ENCODE measurements at regions not wholly inside any gene's neighbourhood (a gene's known extent, or its start where the extent isn't known, plus 50 kb on each side); places are given as distances from the start of the nearest gene placed in this dataset.

GRCh38 chr16:52647588-52647987 lies 100.6 kb upstream of the TOX3 start:
- H3K27me3 ChIP-seq (ENCODE audit: control insufficient read depth, extremely low read depth, insufficient read depth, low read length) = no peaks in the 10 kb centered on the region
- no peaks in the 10 kb centered on the region for H3K4me1 ChIP-seq (ENCODE audit: control insufficient read depth, extremely low read depth, insufficient read depth, low read length)
- no peaks in the 10 kb centered on the region for H4K20me1 ChIP-seq (ENCODE audit: control insufficient read depth, extremely low read depth, insufficient read depth, low read length)
- dilution Hi-C loops (cut with MboI; ENCODE audit: extremely low pct_ligation_motif_present, low sequenced_read_pairs) = no loop called here
- DNase-seq (ENCODE audit: low read depth, low spot score) = no peak
- no peak for FAIRE-seq
- H3K4me3 ChIP-seq (ENCODE audit: control insufficient read depth in 2 of 3, extremely low read depth in 1 of 3, insufficient read depth in 2 of 3, low read depth in 1 of 3, low read length in 3 of 3) = no peak overlapping the region
- no peak for TF ChIP-seq CTCF (optimal IDR thresholded peaks at IDR 0.05 in 1 of 3, IDR thresholded peaks at IDR 0.05 in 1 of 3, conservative IDR thresholded peaks at IDR 0.05 in 1 of 3; ENCODE audit: extremely low read depth in 1 of 3, insufficient read depth in 2 of 3, low read length in 3 of 3)
- TF ChIP-seq EZH2 (IDR thresholded peaks at IDR 0.05; ENCODE audit: low read length) = no peak
- no peak overlapping the region for H2AFZ ChIP-seq (ENCODE audit: control insufficient read depth, low read length)
- no peak overlapping the region for H3K4me2 ChIP-seq (ENCODE audit: control insufficient read depth, extremely low read depth, insufficient read depth, low read depth, low read length)
- H3K36me3 ChIP-seq (ENCODE audit: control insufficient read depth in 2 of 2, extremely low read depth in 1 of 2, insufficient read depth in 2 of 2, low read length in 2 of 2) = no peaks in the 10 kb centered on the region
- H3K9me3 ChIP-seq (ENCODE audit: control insufficient read depth, low read depth, low read length) = no peaks in the 10 kb centered on the region
- no peak overlapping the region for H3K9ac ChIP-seq (ENCODE audit: control insufficient read depth, extremely low read depth, insufficient read depth, low read length)
- H3K9me1 ChIP-seq (ENCODE audit: control insufficient read depth, extremely low read depth, insufficient read depth, low read length) = no peaks in the 10 kb centered on the region
- H3K27ac ChIP-seq (ENCODE audit: control insufficient read depth, insufficient read depth, low read length) = no peak overlapping the region
- no peaks in the 10 kb centered on the region for H3K79me2 ChIP-seq (ENCODE audit: control insufficient read depth, insufficient read depth, low read length)

DNA sequence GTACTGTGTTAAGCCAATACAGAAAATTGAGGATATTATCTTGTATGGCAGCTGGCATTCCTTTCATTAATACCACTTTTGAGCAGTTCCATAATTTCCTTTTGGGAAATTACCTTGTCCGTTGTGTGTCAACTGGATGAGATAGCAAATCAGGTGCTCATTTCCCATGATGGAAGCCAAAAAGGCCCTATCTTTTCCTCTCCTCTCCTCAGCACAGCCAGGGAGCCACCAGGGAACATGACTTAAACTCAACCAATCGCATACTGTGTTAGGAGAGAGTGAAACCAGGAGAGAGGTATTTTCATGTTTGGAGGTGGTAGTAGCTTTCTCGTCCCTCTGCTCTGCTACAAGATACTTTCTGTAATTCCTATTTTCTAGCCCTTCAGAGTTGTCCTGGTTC lies 96.1 kb upstream of the TOX3 start:
- dilution Hi-C loops (cut with MboI; ENCODE audit: extremely low pct_ligation_motif_present, low sequenced_read_pairs) = no loop called here

More for the DNA sequence above, 96.1 kb upstream of the TOX3 start:
- Histone ChIP-seq H3K27me3 (ENCODE audit: control insufficient read depth, extremely low read depth, insufficient read depth, low read length) (no peaks in the 10 kb centered on the region), H3K4me2 (ENCODE audit: control insufficient read depth, extremely low read depth, insufficient read depth, low read depth, low read length) (no peak overlapping the region), H3K4me3 (ENCODE audit: control insufficient read depth in 2 of 3, extremely low read depth in 1 of 3, insufficient read depth in 2 of 3, low read depth in 1 of 3, low read length in 3 of 3) (no peak overlapping the region), H3K9ac (ENCODE audit: control insufficient read depth, extremely low read depth, insufficient read depth, low read length) (no peak overlapping the region), H3K27ac (ENCODE audit: control insufficient read depth, insufficient read depth, low read length) (no peak overlapping the region), H2AFZ (ENCODE audit: control insufficient read depth, low read length) (no peak overlapping the region), H3K4me1 (ENCODE audit: control insufficient read depth, extremely low read depth, insufficient read depth, low read length) (no peaks in the 10 kb centered on the region), H3K79me2 (ENCODE audit: control insufficient read depth, insufficient read depth, low read length) (no peaks in the 10 kb centered on the region), H3K9me1 (ENCODE audit: control insufficient read depth, extremely low read depth, insufficient read depth, low read length) (no peaks in the 10 kb centered on the region), H4K20me1 (ENCODE audit: control insufficient read depth, extremely low read depth, insufficient read depth, low read length) (no peaks in the 10 kb centered on the region), H3K36me3 (ENCODE audit: control insufficient read depth in 2 of 2, extremely low read depth in 1 of 2, insufficient read depth in 2 of 2, low read length in 2 of 2) (no peaks in the 10 kb centered on the region), H3K9me3 (ENCODE audit: control insufficient read depth, low read depth, low read length) (no peaks in the 10 kb centered on the region)
- FAIRE-seq (no peak), DNase-seq (ENCODE audit: low read depth, low spot score) (no peak)
- TF ChIP-seq EZH2 (IDR thresholded peaks at IDR 0.05; ENCODE audit: low read length) (no peak), CTCF (optimal IDR thresholded peaks at IDR 0.05 in 1 of 3, IDR thresholded peaks at IDR 0.05 in 1 of 3, conservative IDR thresholded peaks at IDR 0.05 in 1 of 3; ENCODE audit: extremely low read depth in 1 of 3, insufficient read depth in 2 of 3, low read length in 3 of 3) (no peak)

All from keratinocyte (primary cell).